Natural killer cell (primary cell): ENCODE measurements at regions not wholly inside any gene's neighbourhood (a gene's known extent, or its start where the extent isn't known, plus 50 kb on each side); places are given as distances from the start of the nearest gene placed in this dataset.

ENCODE experiments used
- ATAC-seq, 3 donors: fragments of 150-1000 bp in 2 of 3; fragments of 200-7000 bp in 1 of 3; cut with Tn5 transposase; 1 replicate in 1 of 3; 2 replicates in 2 of 3; pipeline ENCODE4 v1.10.0; 2021; ENCODE audit warnings: mild to moderate bottlenecking in 2 of 3, moderate library complexity in 2 of 3
- DNase-seq, 2 donors: peaks; one replicate each; pipeline versions ENCODE4 v3.0.0 to v3.0.0-alpha.2; 2013 to 2021; ENCODE audit warnings: mixed read lengths in 1 of 2
- H3K27ac ChIP-seq: one replicate; pipeline ENCODE4 v1.5.1; 2013; ENCODE audit warnings: mild to moderate bottlenecking, low read length
- H3K27me3 ChIP-seq: one replicate; pipeline ENCODE4 v1.6.1; 2013; ENCODE audit warnings: low read length; ENCODE audit not compliant: control insufficient read depth, insufficient read depth
- H3K36me3 ChIP-seq: one replicate; pipeline ENCODE4 v1.6.1; 2013; ENCODE audit warnings: low read length; ENCODE audit not compliant: control insufficient read depth, insufficient read depth
- H3K4me1 ChIP-seq: one replicate; pipeline ENCODE4 v1.6.1; 2013; ENCODE audit warnings: low read length; ENCODE audit not compliant: control insufficient read depth, insufficient read depth
- H3K4me3 ChIP-seq: one replicate; pipeline ENCODE4 v1.5.1; 2013; ENCODE audit warnings: low read length
- H3K9me3 ChIP-seq: one replicate; pipeline ENCODE4 v1.6.1; 2013; ENCODE audit warnings: low read length; ENCODE audit not compliant: control insufficient read depth, insufficient read depth
- H3K27ac Mint-ChIP-seq, 2 donors: one replicate each; pipeline ENCODE4 v1.8.0; 2022; ENCODE audit warnings: mild to moderate bottlenecking in 2 of 2, mixed read lengths in 2 of 2, moderate library complexity in 1 of 2
- H3K27me3 Mint-ChIP-seq, 2 donors: one replicate each; pipeline ENCODE4 v1.8.0; 2022; ENCODE audit warnings: low read depth in 2 of 2, mixed read lengths in 2 of 2
- H3K36me3 Mint-ChIP-seq: one replicate; pipeline ENCODE4 v1.8.0; 2022; ENCODE audit warnings: mixed read lengths
- H3K4me1 Mint-ChIP-seq, 2 donors: one replicate each; pipeline ENCODE4 v1.8.0; 2022; ENCODE audit warnings: mixed read lengths in 2 of 2
- H3K4me3 Mint-ChIP-seq: one replicate; pipeline ENCODE4 v1.8.0; 2022; ENCODE audit warnings: mild to moderate bottlenecking, moderate library complexity, mixed read lengths
- H3K9me3 Mint-ChIP-seq, 2 donors: one replicate each; pipeline ENCODE4 v1.8.0; 2022; ENCODE audit warnings: mixed read lengths in 2 of 2
- CTCF ChIP-seq: fragments of 200-600 bp; IDR thresholded peaks from one replicate; pipeline ENCODE4 v1.8.0; 2022; ENCODE audit warnings: antibody characterized with exemption
- WGBS: methylation state at CpG from one replicate; pipeline ENCODE4 v1.1.7; 2013; ENCODE audit warnings: missing lambda C conversion rate; ENCODE audit not compliant: insufficient coverage; 5-methylcytosine and 5-hydroxymethylcytosine counted together
- intact Hi-C: fragments of 100-400 bp; cut with micrococcal nuclease; formaldehyde crosslinking; loops from one replicate; pipeline ENCODE4 v1.14.2; 2022

GRCh38 chr3:79994397-79994796, 226.6 kb upstream of the ROBO1 start:
- Histone ChIP-seq H3K27me3 (no peaks in the 10 kb centered on the region), H3K36me3 (no peaks in the 10 kb centered on the region), H3K4me3 (no peak overlapping the region), H3K27ac (no peak overlapping the region), H3K9me3 (no peaks in the 10 kb centered on the region), H3K4me1 (no peaks in the 10 kb centered on the region)
- no peaks in the 10 kb centered on the region for H3K36me3 Mint-ChIP-seq
- no peak overlapping the region for H3K4me3 Mint-ChIP-seq
- ATAC-seq = no peak
- DNase-seq = no peak
- no peak overlapping the region for H3K27ac Mint-ChIP-seq
- H3K27me3 Mint-ChIP-seq = no peaks in the 10 kb centered on the region
- H3K4me1 Mint-ChIP-seq = no peaks in the 10 kb centered on the region
- H3K9me3 Mint-ChIP-seq = peaks cover 13 to 19% of the 10 kb centered on the region in 2 donors
- no peak for TF ChIP-seq CTCF
- WGBS = 59% methylated on average over 2 of the region's 2 CpGs
- intact Hi-C loops = no loop called here

- H3K36me3 ChIP-seq = no peaks in the 10 kb centered on the region
- no peaks in the 10 kb centered on the region for H3K9me3 ChIP-seq
- DNase-seq (no peak), ATAC-seq (no peak)
- 68% methylated on average over 3 of the region's 3 CpGs for WGBS
- H3K27ac ChIP-seq = no peak overlapping the region
- no peak overlapping the region for H3K27ac Mint-ChIP-seq
- no peaks in the 10 kb centered on the region for H3K4me1 ChIP-seq
- no peak overlapping the region for H3K4me3 ChIP-seq
- intact Hi-C loops = no loop called here
- no peak for TF ChIP-seq CTCF
- no peaks in the 10 kb centered on the region for H3K36me3 Mint-ChIP-seq
- H3K27me3 ChIP-seq = no peaks in the 10 kb centered on the region
- no peaks in the 10 kb centered on the region for H3K4me1 Mint-ChIP-seq
- H3K4me3 Mint-ChIP-seq = no peak overlapping the region
- peaks cover 13 to 18% of the 10 kb centered on the region in 2 donors for H3K9me3 Mint-ChIP-seq
- no peaks in the 10 kb centered on the region for H3K27me3 Mint-ChIP-seq
These were observed 218.5 kb upstream of the ROBO1 start for GRCh38 chr3:79986338-79986737.

GRCh38 chr3:79985816-79986215, 218.0 kb upstream of the ROBO1 start:
- H3K9me3 Mint-ChIP-seq = peaks cover 13 to 18% of the 10 kb centered on the region in 2 donors
- H3K4me1 Mint-ChIP-seq = no peaks in the 10 kb centered on the region
- Histone ChIP-seq H3K4me1 (no peaks in the 10 kb centered on the region), H3K36me3 (no peaks in the 10 kb centered on the region), H3K27me3 (no peaks in the 10 kb centered on the region), H3K9me3 (no peaks in the 10 kb centered on the region), H3K27ac (no peak overlapping the region), H3K4me3 (no peak overlapping the region)
- no peak for ATAC-seq
- WGBS = 82% methylated on average over 5 of the region's 6 CpGs
- TF ChIP-seq CTCF = no peak
- intact Hi-C loops = no loop called here
- H3K4me3 Mint-ChIP-seq = no peak overlapping the region
- H3K27ac Mint-ChIP-seq = no peak overlapping the region
- no peaks in the 10 kb centered on the region for H3K27me3 Mint-ChIP-seq
- H3K36me3 Mint-ChIP-seq = no peaks in the 10 kb centered on the region
- DNase-seq = no peak

- Histone ChIP-seq H3K27me3 (no peaks in the 10 kb centered on the region), H3K9me3 (peaks cover 2% of the 10 kb centered on the region), H3K36me3 (no peaks in the 10 kb centered on the region), H3K4me1 (no peaks in the 10 kb centered on the region), H3K4me3 (no peak overlapping the region), H3K27ac (no peak overlapping the region)
- DNase-seq = no peak
- no peaks in the 10 kb centered on the region for H3K4me1 Mint-ChIP-seq
- H3K36me3 Mint-ChIP-seq = no peaks in the 10 kb centered on the region
- no CpG with 5 or more reads among the region's 1 CpG for WGBS
- H3K4me3 Mint-ChIP-seq = no peak overlapping the region
- peaks cover 12 to 21% of the 10 kb centered on the region in 2 donors for H3K9me3 Mint-ChIP-seq
- ATAC-seq = no peak
- H3K27me3 Mint-ChIP-seq = no peaks in the 10 kb centered on the region
- no peak for TF ChIP-seq CTCF
- intact Hi-C loops = no loop called here
- H3K27ac Mint-ChIP-seq = no peak overlapping the region
These were observed 215.3 kb upstream of the ROBO1 start for GRCh38 chr3:79983118-79983517.
